BE2C (cell line): ENCODE measurements at regions not wholly inside any gene's neighbourhood (a gene's known extent, or its start where the extent isn't known, plus 50 kb on each side); places are given as distances from the start of the nearest gene placed in this dataset.

Experiments used
- DNase-seq: peaks from one replicate; pipeline ENCODE4 v3.0.0-alpha.2; 2020
- H3K27me3 ChIP-seq: fragments of 250-450 bp; sonication (Bioruptor Pico); 2 replicates; pipeline ENCODE4 v1.5.1; 2020; ENCODE audit warnings: mild to moderate bottlenecking
- H3K36me3 ChIP-seq: fragments of 250-450 bp; sonication (Bioruptor Pico); 2 replicates; pipeline ENCODE4 v1.5.1; 2020; ENCODE audit warnings: mild to moderate bottlenecking
- H3K4me1 ChIP-seq: fragments of 250-450 bp; sonication (Bioruptor Pico); 2 replicates; pipeline ENCODE4 v1.5.1; 2020
- H3K4me3 ChIP-seq: 2 replicates; pipeline ENCODE4 v1.5.1; 2011; ENCODE audit warnings: low read depth, low read length
- H3K9me3 ChIP-seq: fragments of 250-450 bp; sonication (Bioruptor Pico); 2 replicates; pipeline ENCODE4 v1.5.1; 2020
- TF ChIP-seq, protein P1 (sequence below): IDR thresholded peaks from 2 replicates; pipeline ENCODE4 v1.5.1; 2012; ENCODE audit warnings: mild to moderate bottlenecking, low read depth, low read length

- Histone ChIP-seq H3K9me3 (no peaks in the 10 kb centered on the region), H3K4me1 (no peaks in the 10 kb centered on the region), H3K27me3 (peaks cover 30% of the 10 kb centered on the region), H3K36me3 (no peaks in the 10 kb centered on the region), H3K4me3 (no peak overlapping the region)
- no peak for DNase-seq
- TF ChIP-seq, protein P1, sequence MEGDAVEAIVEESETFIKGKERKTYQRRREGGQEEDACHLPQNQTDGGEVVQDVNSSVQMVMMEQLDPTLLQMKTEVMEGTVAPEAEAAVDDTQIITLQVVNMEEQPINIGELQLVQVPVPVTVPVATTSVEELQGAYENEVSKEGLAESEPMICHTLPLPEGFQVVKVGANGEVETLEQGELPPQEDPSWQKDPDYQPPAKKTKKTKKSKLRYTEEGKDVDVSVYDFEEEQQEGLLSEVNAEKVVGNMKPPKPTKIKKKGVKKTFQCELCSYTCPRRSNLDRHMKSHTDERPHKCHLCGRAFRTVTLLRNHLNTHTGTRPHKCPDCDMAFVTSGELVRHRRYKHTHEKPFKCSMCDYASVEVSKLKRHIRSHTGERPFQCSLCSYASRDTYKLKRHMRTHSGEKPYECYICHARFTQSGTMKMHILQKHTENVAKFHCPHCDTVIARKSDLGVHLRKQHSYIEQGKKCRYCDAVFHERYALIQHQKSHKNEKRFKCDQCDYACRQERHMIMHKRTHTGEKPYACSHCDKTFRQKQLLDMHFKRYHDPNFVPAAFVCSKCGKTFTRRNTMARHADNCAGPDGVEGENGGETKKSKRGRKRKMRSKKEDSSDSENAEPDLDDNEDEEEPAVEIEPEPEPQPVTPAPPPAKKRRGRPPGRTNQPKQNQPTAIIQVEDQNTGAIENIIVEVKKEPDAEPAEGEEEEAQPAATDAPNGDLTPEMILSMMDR: no peak
These were observed 115.8 kb downstream of the MTX3 start for GRCh38 chr5:79875230-79875629.

DNA sequence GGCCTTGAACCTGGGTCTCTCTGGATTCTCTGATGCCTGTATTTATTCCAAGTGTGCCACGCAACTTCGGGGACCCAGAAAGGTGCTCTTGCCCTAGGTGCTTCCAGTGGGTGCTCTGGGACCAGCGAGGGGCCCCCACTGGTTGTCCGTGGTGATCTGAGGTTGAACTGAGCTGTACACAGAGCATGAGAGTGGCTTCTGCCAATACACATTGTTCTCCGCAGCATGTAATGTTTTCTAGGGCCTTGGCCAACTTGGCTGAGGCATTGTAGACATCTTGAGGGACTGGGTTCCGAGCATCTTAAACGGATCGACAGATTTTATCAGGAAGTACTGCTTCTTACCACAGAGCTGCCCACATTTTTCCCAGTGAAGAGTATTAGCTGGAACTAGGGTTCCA lies 117.9 kb downstream of the MTX3 start:
- Histone ChIP-seq H3K4me1 (no peaks in the 10 kb centered on the region), H3K9me3 (no peaks in the 10 kb centered on the region), H3K36me3 (no peaks in the 10 kb centered on the region), H3K4me3 (no peak overlapping the region), H3K27me3 (peaks cover 35% of the 10 kb centered on the region)
- TF ChIP-seq, protein P1: no peak
- no peak for DNase-seq

- H3K9me3 ChIP-seq: no peaks in the 10 kb centered on the region
- H3K4me1 ChIP-seq: no peaks in the 10 kb centered on the region
- TF ChIP-seq, protein P1: no peak
- H3K36me3 ChIP-seq: no peaks in the 10 kb centered on the region
- no peak for DNase-seq
- H3K4me3 ChIP-seq: no peak overlapping the region
- peaks cover 40% of the 10 kb centered on the region for H3K27me3 ChIP-seq
These were observed 118.8 kb downstream of the MTX3 start for GRCh38 chr5:79872291-79872690.

DNA sequence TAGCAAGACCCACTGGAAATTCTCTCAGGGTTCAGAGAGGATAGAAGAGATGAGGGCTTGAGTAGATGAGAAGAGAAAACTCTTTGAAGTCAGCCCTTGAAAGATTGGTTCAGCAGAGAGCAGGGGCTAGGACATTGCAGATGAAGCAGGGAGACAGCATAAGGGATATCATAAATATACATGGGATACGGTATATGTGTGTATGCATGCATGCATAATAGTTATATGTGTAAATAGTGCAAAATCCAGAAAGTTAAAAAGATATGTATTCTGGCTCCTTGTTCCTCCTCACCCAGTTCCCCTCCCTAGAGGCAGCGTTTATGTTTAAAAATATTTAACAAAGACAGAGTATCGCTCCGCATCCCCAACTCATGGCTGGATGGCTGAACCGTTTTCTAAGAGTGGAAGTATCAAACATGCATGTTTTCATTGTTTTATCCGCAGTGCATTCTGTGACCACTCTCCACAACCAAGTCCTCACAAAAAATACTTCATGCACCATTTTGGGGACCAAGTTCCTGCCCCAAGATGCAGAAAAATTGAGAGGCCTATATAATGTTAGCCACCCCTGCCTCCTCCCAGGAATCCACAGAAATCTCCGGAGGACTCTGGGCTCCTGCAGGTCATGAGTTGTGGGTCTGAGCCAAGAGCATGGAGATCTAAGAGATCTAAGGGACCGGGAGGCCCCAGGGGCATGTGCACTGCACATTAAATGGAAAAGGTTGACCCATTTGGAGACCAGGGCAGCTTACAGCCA lies 119.5 kb downstream of the MTX3 start:
- Histone ChIP-seq H3K36me3 (no peaks in the 10 kb centered on the region), H3K4me1 (no peaks in the 10 kb centered on the region), H3K27me3 (peaks cover 40% of the 10 kb centered on the region), H3K4me3 (no peak overlapping the region), H3K9me3 (no peaks in the 10 kb centered on the region)
- TF ChIP-seq, protein P1: no peak
- DNase-seq: no peak

DNA sequence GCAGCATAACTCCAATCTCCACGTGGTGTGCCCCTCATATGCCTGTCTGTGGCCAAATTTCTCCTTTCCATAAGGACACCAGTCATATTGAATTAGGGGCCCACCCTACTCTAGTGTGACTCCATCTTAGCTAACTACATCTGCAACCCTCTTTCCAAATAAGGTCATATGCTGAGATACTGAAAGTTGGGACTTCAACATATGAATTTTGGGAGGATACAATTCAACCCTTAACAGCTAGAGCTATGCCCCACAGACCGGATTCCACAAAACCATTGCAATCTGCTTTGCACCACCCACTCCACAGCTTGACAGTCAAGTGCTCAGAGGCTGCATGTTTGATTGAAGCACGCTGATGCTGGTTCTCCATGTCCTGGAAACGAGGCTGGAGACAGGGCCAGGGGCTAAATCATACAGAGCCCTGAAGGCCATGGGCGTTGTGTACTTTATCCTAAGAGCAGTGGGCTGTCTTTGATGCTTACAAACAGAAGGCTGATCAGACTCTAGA lies 122.8 kb downstream of the MTX3 start:
- Histone ChIP-seq H3K4me3 (no peak overlapping the region), H3K27me3 (peaks cover 24% of the 10 kb centered on the region), H3K9me3 (no peaks in the 10 kb centered on the region), H3K36me3 (no peaks in the 10 kb centered on the region), H3K4me1 (no peaks in the 10 kb centered on the region)
- TF ChIP-seq, protein P1: no peak
- no peak for DNase-seq

GRCh38 chr5:79865579-79865978 lies 125.5 kb downstream of the MTX3 start:
- no peak for DNase-seq
- H3K36me3 ChIP-seq: no peaks in the 10 kb centered on the region
- TF ChIP-seq, protein P1: no peak
- H3K9me3 ChIP-seq: no peaks in the 10 kb centered on the region
- H3K4me1 ChIP-seq: no peaks in the 10 kb centered on the region
- no peak overlapping the region for H3K4me3 ChIP-seq
- H3K27me3 ChIP-seq: peaks cover 16% of the 10 kb centered on the region
